ENCODE measurements at regions not wholly inside any gene's neighbourhood (a gene's known extent, or its start where the extent isn't known, plus 50 kb on each side); places are given as distances from the start of the nearest gene placed in this dataset.

GRCh38 chr2:45269149-45269793 lies 260.0 kb upstream of the SIX2 start:
- TF ChIP-seq BHLHE40 (IDR thresholded peaks at IDR 0.05; ENCODE audit: low read depth, low read length) (no peak), CTCF (IDR thresholded peaks at IDR 0.05) (no peak), POLR2A (IDR thresholded peaks at IDR 0.05; ENCODE audit: low read length) (no peak), CHD4 (IDR thresholded peaks at IDR 0.05; ENCODE audit: borderline replicate concordance) (no peak), ZC3H11A (IDR thresholded peaks at IDR 0.05) (no peak), NFE2L2 (conservative IDR thresholded peaks at IDR 0.05; ENCODE audit: low read length) (no peak), PHF8 (IDR thresholded peaks at IDR 0.05; ENCODE audit: borderline replicate concordance, low read depth) (no peak), REST (IDR thresholded peaks at IDR 0.05) (no peak), SREBF2 (IDR thresholded peaks at IDR 0.05) (no peak)

Data from A549 (cell line).